Liver (tissue), 8 donors: ENCODE measurements at regions not wholly inside any gene's neighbourhood (a gene's known extent, or its start where the extent isn't known, plus 50 kb on each side); places are given as distances from the start of the nearest gene placed in this dataset.

Experiments
- DNase-seq: peaks from one replicate; pipeline ENCODE4 v3.0.0-alpha.2; 2017; ENCODE audit warnings: low spot score
- H3K27ac ChIP-seq, 2 donors: one replicate each; pipeline ENCODE4 v1.7.0; 2013; ENCODE audit warnings: inconsistent platforms in 2 of 2, low read length in 2 of 2, control low read depth in 1 of 2, low read depth in 1 of 2, mild to moderate bottlenecking in 1 of 2
- H3K27me3 ChIP-seq, 4 donors: one replicate each; pipeline versions ENCODE4 v1.6.1 to v1.7.0; 2013; ENCODE audit warnings: low read length in 3 of 4, inconsistent platforms in 1 of 4, mild to moderate bottlenecking in 1 of 4, moderate library complexity in 1 of 4; ENCODE audit not compliant: control insufficient read depth in 4 of 4, insufficient read depth in 4 of 4
- H3K36me3 ChIP-seq, 4 donors: one replicate each; pipeline versions ENCODE4 v1.6.1 to v1.7.0; 2013; ENCODE audit warnings: low read length in 3 of 4, mild to moderate bottlenecking in 3 of 4, low read depth in 1 of 4, moderate library complexity in 1 of 4; ENCODE audit not compliant: control insufficient read depth in 4 of 4, insufficient read depth in 3 of 4
- H3K4me1 ChIP-seq, 4 donors: one replicate each; pipeline versions ENCODE4 v1.6.1 to v1.7.0; 2013; ENCODE audit warnings: low read length in 3 of 4, mild to moderate bottlenecking in 3 of 4, moderate library complexity in 1 of 4; ENCODE audit not compliant: control insufficient read depth in 4 of 4, insufficient read depth in 4 of 4
- H3K4me3 ChIP-seq, 3 donors: one replicate each; pipeline versions ENCODE4 v1.6.1 to v1.7.0; 2013; ENCODE audit warnings: low read length in 3 of 3, control low read depth in 1 of 3, low read depth in 1 of 3, mild to moderate bottlenecking in 1 of 3
- H3K9ac ChIP-seq, 2 donors: one replicate each; pipeline ENCODE4 v1.7.0; 2013; ENCODE audit warnings: low read length in 2 of 2, mild to moderate bottlenecking in 2 of 2, moderate library complexity in 2 of 2, control low read depth in 1 of 2, low read depth in 1 of 2
- H3K9me3 ChIP-seq, 4 donors: one replicate each; pipeline versions ENCODE4 v1.6.1 to v1.7.0; 2013; ENCODE audit warnings: low read length in 3 of 4; ENCODE audit not compliant: control insufficient read depth in 4 of 4
- ATF3 ChIP-seq: IDR thresholded peaks from 2 replicates; pipeline ENCODE4 v1.6.1; 2016; ENCODE audit warnings: antibody characterized with exemption
- CTCF ChIP-seq: fragments of 150-350 bp; IDR thresholded peaks from 2 replicates; pipeline ENCODE4 v1.5.1; 2017; ENCODE audit warnings: improper control_type of control experiment, low read depth, low read length; ENCODE audit not compliant: missing input control
- EGR1 ChIP-seq, 2 donors: IDR thresholded peaks; 2 replicates each; pipeline ENCODE4 v1.6.1; 2016 to 2018; ENCODE audit warnings: antibody characterized with exemption in 2 of 2, low read depth in 2 of 2
- FOXA1 ChIP-seq: IDR thresholded peaks from 2 replicates; pipeline ENCODE4 v1.6.1; 2016; ENCODE audit warnings: antibody characterized with exemption
- FOXA2 ChIP-seq: IDR thresholded peaks from 2 replicates; pipeline ENCODE4 v1.6.1; 2016; ENCODE audit warnings: antibody characterized with exemption
- GABPA ChIP-seq, 2 donors: IDR thresholded peaks in 1 of 2; conservative IDR thresholded peaks in 1 of 2; 2 replicates each; pipeline ENCODE4 v1.6.1; 2016; ENCODE audit warnings: antibody characterized with exemption in 2 of 2, mild to moderate bottlenecking in 1 of 2, moderate library complexity in 1 of 2
- HNF4A ChIP-seq, 2 donors: conservative IDR thresholded peaks; 2 replicates each; pipeline ENCODE4 v1.6.1; 2016; ENCODE audit warnings: antibody characterized with exemption in 2 of 2, mild to moderate bottlenecking in 2 of 2
- HNF4G ChIP-seq: IDR thresholded peaks from 2 replicates; pipeline ENCODE4 v1.6.1; 2016; ENCODE audit warnings: antibody characterized with exemption
- JUND ChIP-seq, 2 donors: IDR thresholded peaks; 2 replicates each; pipeline ENCODE4 v1.6.1; 2016; ENCODE audit warnings: antibody characterized with exemption in 2 of 2
- MAX ChIP-seq: IDR thresholded peaks from 2 replicates; pipeline ENCODE4 v1.6.1; 2016; ENCODE audit warnings: antibody characterized with exemption
- NR2F2 ChIP-seq: IDR thresholded peaks from 2 replicates; pipeline ENCODE4 v1.6.1; 2016; ENCODE audit warnings: antibody characterized with exemption
- RAD21 ChIP-seq, 2 donors: IDR thresholded peaks; 2 replicates each; pipeline ENCODE4 v1.6.1; 2016; ENCODE audit warnings: antibody characterized with exemption in 2 of 2, mild to moderate bottlenecking in 2 of 2
- REST ChIP-seq: IDR thresholded peaks from 2 replicates; pipeline ENCODE4 v1.6.1; 2016; ENCODE audit warnings: antibody characterized with exemption, mild to moderate bottlenecking
- RXRA ChIP-seq, 2 donors: IDR thresholded peaks; 2 replicates each; pipeline ENCODE4 v1.6.1; 2017 to 2018; ENCODE audit warnings: antibody characterized with exemption in 2 of 2, mild to moderate bottlenecking in 1 of 2
- SP1 ChIP-seq: IDR thresholded peaks from 2 replicates; pipeline ENCODE4 v1.6.1; 2018; ENCODE audit warnings: antibody characterized with exemption, mild to moderate bottlenecking
- TAF1 ChIP-seq: conservative IDR thresholded peaks from 2 replicates; pipeline ENCODE4 v1.6.1; 2016; ENCODE audit warnings: antibody characterized with exemption, mild to moderate bottlenecking
- YY1 ChIP-seq: IDR thresholded peaks from 2 replicates; pipeline ENCODE4 v1.6.1; 2016; ENCODE audit warnings: antibody characterized with exemption, mild to moderate bottlenecking
- ZBTB33 ChIP-seq: IDR thresholded peaks from 2 replicates; pipeline ENCODE4 v1.6.1; 2016; ENCODE audit warnings: antibody characterized with exemption
- WGBS: extraction: QIAGEN DNeasy Blood & Tissue Kit; methylation state at CpG from one replicate; pipeline ENCODE4 v1.1.7; 2013; 5-methylcytosine and 5-hydroxymethylcytosine counted together
- donor health status: healthy.
- donor health status: healthy.
- donor health status: healthy.
- donor health status: healthy.
- donor health status: healthy.

- Histone ChIP-seq H3K4me3 (no peak overlapping the region), H3K9me3 (no peaks in the 10 kb centered on the region), H3K27me3 (peaks cover 0 to 3% (median 0%) of the 10 kb centered on the region in 4 donors), H3K36me3 (no peaks in the 10 kb centered on the region), H3K27ac (no peak overlapping the region), H3K4me1 (no peaks in the 10 kb centered on the region), H3K9ac (no peak overlapping the region)
- TF ChIP-seq JUND (IDR thresholded peaks at IDR 0.05) = no peak
- no peak for TF ChIP-seq TAF1
- TF ChIP-seq SP1 = no peak
- TF ChIP-seq REST = no peak
- TF ChIP-seq HNF4G = no peak
- no peak for TF ChIP-seq NR2F2
- no peak for TF ChIP-seq CTCF
- no peak for TF ChIP-seq ATF3
- no peak for TF ChIP-seq RAD21 (IDR thresholded peaks at IDR 0.05)
- no peak for TF ChIP-seq FOXA1
- TF ChIP-seq RXRA (IDR thresholded peaks at IDR 0.05) = no peak
- no peak for TF ChIP-seq EGR1 (IDR thresholded peaks at IDR 0.05; ENCODE audit: low read depth in 2 of 2)
- TF ChIP-seq MAX = no peak
- no peak for TF ChIP-seq ZBTB33
- no peak for TF ChIP-seq FOXA2
- no peak for TF ChIP-seq GABPA (IDR thresholded peaks at IDR 0.05 in 1 of 2, conservative IDR thresholded peaks at IDR 0.05 in 1 of 2)
- TF ChIP-seq YY1 = no peak
- no peak for TF ChIP-seq HNF4A (conservative IDR thresholded peaks at IDR 0.05)
- no peak for DNase-seq
- WGBS = 67% methylated on average over 1 of the region's 1 CpG
These were observed 1099.9 kb downstream of the TUSC7 start for GRCh38 chr3:117809186-117810081.
